RWPE2 (cell line): ENCODE measurements at regions not wholly inside any gene's neighbourhood (a gene's known extent, or its start where the extent isn't known, plus 50 kb on each side); places are given as distances from the start of the nearest gene placed in this dataset.

Experiments used
- ATAC-seq: fragments of 200-7000 bp; cut with Tn5 transposase; 3 replicates; pipeline ENCODE4 v1.9.1; 2021; ENCODE audit warnings: low read depth
- DNase-seq: peaks from one replicate; pipeline ENCODE4 v3.0.0-alpha.2; 2020; ENCODE audit warnings: low spot score
- H3K27ac ChIP-seq: fragments of 450-650 bp; 2 replicates; pipeline ENCODE4 v1.5.1; 2017; ENCODE audit warnings: mild to moderate bottlenecking; ENCODE audit not compliant: poor library complexity, severe bottlenecking
- H3K27me3 ChIP-seq: fragments of 250-450 bp; sonication (Bioruptor Pico); 2 replicates; pipeline ENCODE4 v1.5.1; 2021; ENCODE audit warnings: mild to moderate bottlenecking, moderate library complexity; ENCODE audit not compliant: insufficient read depth, poor library complexity, severe bottlenecking
- H3K36me3 ChIP-seq: fragments of 250-450 bp; sonication (Bioruptor Pico); 2 replicates; pipeline ENCODE4 v1.5.1; 2020; ENCODE audit warnings: low read depth, mild to moderate bottlenecking, moderate library complexity
- H3K4me1 ChIP-seq: fragments of 250-450 bp; sonication (Bioruptor Pico); 2 replicates; pipeline ENCODE4 v1.5.1; 2021; ENCODE audit warnings: mild to moderate bottlenecking, moderate library complexity; ENCODE audit not compliant: insufficient read depth, poor library complexity, severe bottlenecking
- H3K4me3 ChIP-seq: fragments of 250-450 bp; sonication (Bioruptor Pico); 2 replicates; pipeline ENCODE4 v1.5.1; 2021; ENCODE audit warnings: mild to moderate bottlenecking, moderate library complexity; ENCODE audit not compliant: severe bottlenecking
- H3K9me3 ChIP-seq: fragments of 250-450 bp; sonication (Bioruptor Pico); 2 replicates; pipeline ENCODE4 v1.5.1; 2021; ENCODE audit warnings: mild to moderate bottlenecking, moderate library complexity; ENCODE audit not compliant: severe bottlenecking
- CTCF ChIP-seq: fragments of 450-650 bp; IDR thresholded peaks from one replicate; pipeline ENCODE4 v1.5.1; 2017; ENCODE audit warnings: mild to moderate bottlenecking, moderate library complexity; ENCODE audit not compliant: poor library complexity, severe bottlenecking

GRCh38 chr22:22799561-22799960, 88.1 kb upstream of the IGLL5 start:
- Histone ChIP-seq H3K27ac (no peak overlapping the region), H3K9me3 (no peaks in the 10 kb centered on the region), H3K27me3 (no peaks in the 10 kb centered on the region), H3K36me3 (no peaks in the 10 kb centered on the region), H3K4me1 (no peaks in the 10 kb centered on the region), H3K4me3 (no peak overlapping the region)
- DNase-seq = no peak
- ATAC-seq = no peak
- TF ChIP-seq CTCF = no peak

DNA sequence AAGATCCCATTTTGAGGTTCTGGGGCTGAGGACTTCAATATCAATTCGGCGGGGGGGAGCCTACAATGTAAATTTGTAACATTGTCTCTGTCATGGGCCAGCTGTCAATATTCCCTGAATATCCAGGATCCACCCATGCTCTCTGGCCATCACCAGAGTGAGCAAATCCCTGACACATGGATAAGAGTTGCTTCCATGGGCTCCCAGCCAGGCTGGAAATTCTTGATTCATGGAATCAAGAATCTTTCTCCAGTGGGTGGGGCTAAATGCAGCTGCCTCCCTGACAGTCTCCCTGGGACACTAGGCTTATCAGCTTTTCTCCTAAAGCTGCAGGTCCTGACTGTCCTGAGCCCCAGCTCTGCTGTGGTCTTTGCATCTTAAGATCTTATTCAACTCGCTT, 86.9 kb upstream of the IGLL5 start:
- ATAC-seq (no peak), DNase-seq (no peak)
- Histone ChIP-seq H3K4me1 (no peaks in the 10 kb centered on the region), H3K27ac (no peak overlapping the region), H3K9me3 (no peaks in the 10 kb centered on the region), H3K36me3 (no peaks in the 10 kb centered on the region), H3K4me3 (no peak overlapping the region), H3K27me3 (peaks cover 2% of the 10 kb centered on the region)
- no peak for TF ChIP-seq CTCF

- no peak for TF ChIP-seq CTCF
- no peak overlapping the region for H3K27ac ChIP-seq
- H3K36me3 ChIP-seq = no peaks in the 10 kb centered on the region
- H3K27me3 ChIP-seq = peaks cover 18% of the 10 kb centered on the region
- no peak for ATAC-seq
- peaks cover 4% of the 10 kb centered on the region for H3K9me3 ChIP-seq
- no peak overlapping the region for H3K4me3 ChIP-seq
- no peaks in the 10 kb centered on the region for H3K4me1 ChIP-seq
- no peak for DNase-seq
Observed at GRCh38 chr22:22802339-22802970, 85.2 kb upstream of the IGLL5 start.

- Histone ChIP-seq H3K36me3 (no peaks in the 10 kb centered on the region), H3K9me3 (peaks cover 7% of the 10 kb centered on the region), H3K27me3 (peaks cover 20% of the 10 kb centered on the region), H3K4me1 (no peaks in the 10 kb centered on the region), H3K4me3 (no peak overlapping the region), H3K27ac (no peak overlapping the region)
- TF ChIP-seq CTCF = no peak
- no peak for ATAC-seq
- DNase-seq = no peak
Observed at GRCh38 chr22:22803285-22803853, 84.2 kb upstream of the IGLL5 start.

GRCh38 chr22:22810018-22810427, 77.6 kb upstream of the IGLL5 start:
- no peak for ATAC-seq

More at GRCh38 chr22:22810018-22810427, 77.6 kb upstream of the IGLL5 start:
- Histone ChIP-seq H3K36me3 (no peaks in the 10 kb centered on the region), H3K27me3 (peaks cover 26% of the 10 kb centered on the region), H3K27ac (no peak overlapping the region), H3K9me3 (peaks cover 10% of the 10 kb centered on the region), H3K4me1 (no peaks in the 10 kb centered on the region), H3K4me3 (no peak overlapping the region)
- no peak for DNase-seq
- TF ChIP-seq CTCF = no peak
